Esophagus muscularis mucosa (tissue), 4 donors: ENCODE measurements at regions not wholly inside any gene's neighbourhood (a gene's known extent, or its start where the extent isn't known, plus 50 kb on each side); places are given as distances from the start of the nearest gene placed in this dataset.

Experiments
- DNase-seq: peaks from one replicate; pipeline ENCODE4 v3.0.0-alpha.2; 2017; ENCODE audit errors: extremely low spot score
- H3K27ac ChIP-seq, 4 donors: fragments of 200-600 bp; sonication (generic); replicated peaks in 1 of 4; 1 replicate in 3 of 4; 2 replicates in 1 of 4; pipeline ENCODE4 v1.5.1; 2016 to 2019; ENCODE audit warnings: mild to moderate bottlenecking in 1 of 4
- H3K27me3 ChIP-seq, 4 donors: fragments of 200-600 bp; sonication (generic); one replicate each; pipeline versions ENCODE4 v1.5.1 to v1.6.0; 2016 to 2019
- H3K36me3 ChIP-seq, 4 donors: fragments of 200-600 bp; sonication (generic); one replicate each; pipeline ENCODE4 v1.5.1; 2016 to 2019
- H3K4me1 ChIP-seq, 4 donors: fragments of 200-600 bp; sonication (generic); one replicate each; pipeline ENCODE4 v1.5.1; 2016 to 2019
- H3K4me3 ChIP-seq, 4 donors: fragments of 200-600 bp; sonication (generic); 1 replicate in 2 of 4; 2 replicates in 2 of 4; pipeline ENCODE4 v1.5.1; 2016 to 2019; ENCODE audit warnings: mild to moderate bottlenecking in 4 of 4, moderate library complexity in 1 of 4
- H3K9me3 ChIP-seq, 4 donors: fragments of 200-600 bp; sonication (generic); 1 replicate in 3 of 4; 2 replicates in 1 of 4; pipeline ENCODE4 v1.5.1; 2016 to 2019
- CTCF ChIP-seq, 3 experiments: fragments of 200-600 bp in 2 of 3; fragments of 450-650 bp in 1 of 3; sonication (generic) in 2 of 3; IDR thresholded peaks; one replicate each; pipeline ENCODE4 v1.5.1; 2017 to 2019; ENCODE audit warnings: antibody characterized with exemption in 3 of 3, mild to moderate bottlenecking in 2 of 3, moderate library complexity in 1 of 3
- EP300 ChIP-seq: sonication (generic); formaldehyde crosslinking; IDR thresholded peaks from one replicate; pipeline ENCODE4 v1.6.1; 2017; ENCODE audit warnings: antibody characterized with exemption
- POLR2A ChIP-seq: fragments of 450-650 bp; IDR thresholded peaks from one replicate; pipeline ENCODE4 v1.6.1; 2017; ENCODE audit warnings: antibody characterized with exemption, moderate library complexity, mild to moderate bottlenecking, low read depth
- POLR2AphosphoS5 ChIP-seq, 2 donors: sonication (generic); formaldehyde crosslinking; IDR thresholded peaks; one replicate each; pipeline ENCODE4 v1.6.1; 2017; ENCODE audit warnings: antibody characterized with exemption in 2 of 2
- WGBS: methylation state at CpG from one replicate; pipeline ENCODE4 v1.1.5; 2018; 5-methylcytosine and 5-hydroxymethylcytosine counted together
- intact Hi-C: fragments of 100-400 bp; cut with DNase I; formaldehyde crosslinking; loops from one replicate; pipeline ENCODE4 v1.15.1; 2023

- intact Hi-C loops, result no loop called here
- Histone ChIP-seq H3K9me3 (no peaks in the 10 kb centered on the region), H3K27ac (no peak overlapping the region), H3K4me1 (peaks cover 25 to 52% (median 41%) of the 10 kb centered on the region in 4 donors), H3K36me3 (no peaks in the 10 kb centered on the region), H3K27me3 (no peaks in the 10 kb centered on the region), H3K4me3 (no peak overlapping the region)
- 54% methylated on average over 2 of the region's 2 CpGs for WGBS
- no peak for DNase-seq
- TF ChIP-seq POLR2A (no peak), CTCF (IDR thresholded peaks at IDR 0.05) (no peak), POLR2AphosphoS5 (IDR thresholded peaks at IDR 0.05) (no peak), EP300 (no peak)
Measured at GRCh38 chr20:17871181-17871580, 97.4 kb downstream of the SNX5 start.

GRCh38 chr20:17870086-17870740, 98.4 kb downstream of the SNX5 start:
- TF ChIP-seq CTCF (IDR thresholded peaks at IDR 0.05) (no peak), POLR2A (no peak)
- no peaks in the 10 kb centered on the region for H3K9me3 ChIP-seq
- WGBS, result 69% methylated on average over 9 of the region's 17 CpGs
- H3K27ac ChIP-seq, result peak overlapping the region in 2 of 4 donors; percentile 5 to 57
- no peaks in the 10 kb centered on the region for H3K36me3 ChIP-seq
- DNase-seq, result no peak
- peaks cover 15 to 42% (median 31%) of the 10 kb centered on the region in 4 donors for H3K4me1 ChIP-seq
- no peaks in the 10 kb centered on the region for H3K27me3 ChIP-seq
- peak overlapping the region in 2 of 4 donors; percentile 18 to 24 for H3K4me3 ChIP-seq
- intact Hi-C loops, result no loop called here

GRCh38 chr20:17869295-17869994, 99.1 kb downstream of the SNX5 start:
- Histone ChIP-seq H3K27ac (peak overlapping the region in 1 of 4 donors; percentile 57), H3K36me3 (no peaks in the 10 kb centered on the region), H3K9me3 (no peaks in the 10 kb centered on the region), H3K27me3 (no peaks in the 10 kb centered on the region), H3K4me3 (peak overlapping the region in 1 of 4 donors; percentile 18), H3K4me1 (peaks cover 8 to 35% (median 24%) of the 10 kb centered on the region in 4 donors)
- intact Hi-C loops, result no loop called here
- 87% methylated on average over 12 of the region's 12 CpGs for WGBS
- TF ChIP-seq CTCF (IDR thresholded peaks at IDR 0.05), result no peak
- TF ChIP-seq POLR2A, result no peak
- no peak for TF ChIP-seq EP300
- no peak for TF ChIP-seq POLR2AphosphoS5 (IDR thresholded peaks at IDR 0.05)
- DNase-seq, result no peak

DNA sequence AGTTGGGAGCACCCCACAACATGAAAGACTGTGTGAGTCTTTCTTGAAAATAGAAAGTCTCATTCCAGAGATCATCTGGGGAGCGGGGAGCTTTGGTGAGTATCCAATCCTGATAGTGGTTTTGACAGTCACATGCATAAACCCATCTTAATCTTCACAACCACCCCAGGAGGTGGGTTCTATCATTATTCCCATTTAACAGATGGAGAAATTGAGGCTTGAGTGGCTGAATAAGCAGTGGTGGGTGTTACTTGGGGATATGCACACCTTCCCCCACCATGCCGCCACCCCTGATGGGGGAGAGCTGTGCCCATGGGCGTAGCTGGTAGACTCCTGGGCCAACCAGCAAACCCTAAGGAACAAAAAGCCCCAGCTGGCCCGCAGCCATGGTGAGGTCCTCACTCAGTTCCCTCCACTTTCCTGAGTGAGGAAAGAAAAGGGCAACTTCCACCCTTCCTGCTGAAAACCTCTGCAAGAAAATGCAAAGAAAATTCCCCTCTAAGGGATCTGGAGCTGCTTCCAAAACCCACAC, 99.8 kb downstream of the SNX5 start:
- DNase-seq, result no peak
- Histone ChIP-seq H3K27ac (no peak overlapping the region), H3K36me3 (no peaks in the 10 kb centered on the region), H3K27me3 (no peaks in the 10 kb centered on the region), H3K4me1 (peaks cover 7 to 35% (median 24%) of the 10 kb centered on the region in 4 donors), H3K4me3 (no peak overlapping the region), H3K9me3 (no peaks in the 10 kb centered on the region)
- 84% methylated on average over 4 of the region's 4 CpGs for WGBS
- intact Hi-C loops, result no loop called here
- TF ChIP-seq POLR2AphosphoS5 (IDR thresholded peaks at IDR 0.05) (no peak), EP300 (no peak), POLR2A (no peak), CTCF (IDR thresholded peaks at IDR 0.05) (no peak)
